Lower leg skin (tissue), 3 donors: ENCODE measurements at regions not wholly inside any gene's neighbourhood (a gene's known extent, or its start where the extent isn't known, plus 50 kb on each side); places are given as distances from the start of the nearest gene placed in this dataset.

Experiments
- CTCF ChIP-seq, 3 donors: fragments of 450-650 bp; IDR thresholded peaks; one replicate each; pipeline ENCODE4 v1.5.1; 2016; ENCODE audit warnings: antibody characterized with exemption in 3 of 3, mild to moderate bottlenecking in 3 of 3, moderate library complexity in 2 of 3
- POLR2A ChIP-seq, 2 donors: fragments of 450-650 bp; IDR thresholded peaks; one replicate each; pipeline ENCODE4 v1.6.1; 2016 to 2017; ENCODE audit warnings: antibody characterized with exemption in 2 of 2, mild to moderate bottlenecking in 1 of 2, moderate library complexity in 1 of 2

GRCh38 chr21:41682719-41683179 is 84.1 kb downstream of the RIPK4 start:
- TF ChIP-seq CTCF (IDR thresholded peaks at IDR 0.05) (no peak), POLR2A (IDR thresholded peaks at IDR 0.05) (no peak)
